H9 (cell line): ENCODE measurements at regions not wholly inside any gene's neighbourhood (a gene's known extent, or its start where the extent isn't known, plus 50 kb on each side); places are given as distances from the start of the nearest gene placed in this dataset.

Experiments used
- DNase-seq: peaks from one replicate; pipeline ENCODE4 v3.0.0-alpha.2; 2017
- H2AFZ ChIP-seq: one replicate; pipeline ENCODE4 v1.6.1; 2013; ENCODE audit warnings: mild to moderate bottlenecking, low read length, control low read depth, moderate library complexity
- H2AK5ac ChIP-seq: 2 replicates; pipeline ENCODE4 v1.6.1; 2013; ENCODE audit warnings: low read length, control low read depth, mixed read lengths; ENCODE audit not compliant: insufficient read length
- H2BK120ac ChIP-seq: one replicate; pipeline ENCODE4 v1.6.1; 2013; ENCODE audit warnings: low read depth, mild to moderate bottlenecking, low read length, control low read depth, inconsistent platforms; ENCODE audit not compliant: poor library complexity, severe bottlenecking
- H2BK12ac ChIP-seq: 2 replicates; pipeline ENCODE4 v1.6.1; 2013; ENCODE audit warnings: low read length, control low read depth, mixed read lengths, low read depth; ENCODE audit not compliant: insufficient read length
- H2BK15ac ChIP-seq: 2 replicates; pipeline ENCODE4 v1.6.1; 2013; ENCODE audit warnings: low read depth, low read length, control low read depth
- H2BK20ac ChIP-seq: one replicate; pipeline ENCODE4 v1.6.1; 2013; ENCODE audit warnings: low read depth, mild to moderate bottlenecking, low read length, control low read depth, inconsistent platforms; ENCODE audit not compliant: poor library complexity, severe bottlenecking
- H2BK5ac ChIP-seq: 2 replicates; pipeline ENCODE4 v1.6.1; 2013; ENCODE audit warnings: low read length, control low read depth, mixed read lengths; ENCODE audit not compliant: insufficient read length
- H3K14ac ChIP-seq: 2 replicates; pipeline ENCODE4 v1.6.1; 2013; ENCODE audit warnings: low read length, control low read depth; ENCODE audit not compliant: insufficient read depth
- H3K18ac ChIP-seq: 2 replicates; pipeline ENCODE4 v1.6.1; 2013; ENCODE audit warnings: low read depth, mild to moderate bottlenecking, mixed read lengths, low read length, control low read depth; ENCODE audit not compliant: insufficient read length
- H3K23ac ChIP-seq: 2 replicates; pipeline ENCODE4 v1.6.1; 2013; ENCODE audit warnings: low read length, control low read depth, mixed read lengths, low read depth; ENCODE audit not compliant: insufficient read length
- H3K23me2 ChIP-seq: 2 replicates; pipeline ENCODE4 v1.6.1; 2013; ENCODE audit warnings: low read depth, mild to moderate bottlenecking, mixed read lengths, low read length, control low read depth; ENCODE audit not compliant: insufficient read length, poor library complexity, severe bottlenecking
- H3K27ac ChIP-seq: 2 replicates; pipeline ENCODE4 v1.5.1; 2013; ENCODE audit warnings: low read length, control low read depth, mixed read lengths, low read depth; ENCODE audit not compliant: insufficient read length
- H3K27me3 ChIP-seq: 2 replicates; pipeline ENCODE4 v1.6.1; 2013; ENCODE audit warnings: low read length, control low read depth, inconsistent platforms; ENCODE audit not compliant: insufficient read depth
- H3K4ac ChIP-seq: 2 replicates; pipeline ENCODE4 v1.6.1; 2013; ENCODE audit warnings: low read depth, mild to moderate bottlenecking, control low read depth, inconsistent platforms, low read length, moderate library complexity
- H3K4me1 ChIP-seq: 2 replicates; pipeline ENCODE4 v1.6.1; 2013; ENCODE audit warnings: low read length, control low read depth, inconsistent platforms; ENCODE audit not compliant: insufficient read depth
- H3K4me2 ChIP-seq: 2 replicates; pipeline ENCODE4 v1.6.1; 2013; ENCODE audit warnings: low read length, control low read depth, mixed read lengths; ENCODE audit not compliant: insufficient read length, insufficient read depth
- H3K56ac ChIP-seq: 2 replicates; pipeline ENCODE4 v1.6.1; 2013; ENCODE audit warnings: low read depth, mild to moderate bottlenecking, mixed read lengths, low read length, control low read depth; ENCODE audit not compliant: insufficient read length
- H3K79me1 ChIP-seq: 2 replicates; pipeline ENCODE4 v1.6.1; 2013; ENCODE audit warnings: low read depth, mild to moderate bottlenecking, moderate library complexity, low read length, control low read depth, inconsistent platforms; ENCODE audit not compliant: insufficient read depth, poor library complexity, severe bottlenecking
- H3K79me2 ChIP-seq: 2 replicates; pipeline ENCODE4 v1.6.1; 2013; ENCODE audit warnings: low read length, control low read depth, inconsistent platforms; ENCODE audit not compliant: insufficient read depth
- H3K9ac ChIP-seq: 2 replicates; pipeline ENCODE4 v1.6.1; 2013; ENCODE audit warnings: low read length, control low read depth, mixed read lengths; ENCODE audit not compliant: insufficient read length; ENCODE audit errors: extremely low read depth
- H3K9me3 ChIP-seq: one replicate; pipeline ENCODE4 v1.6.1; 2013; ENCODE audit warnings: low read depth, low read length, inconsistent platforms; ENCODE audit not compliant: control insufficient read depth
- H3T11ph ChIP-seq: one replicate; pipeline ENCODE4 v1.6.1; 2013; ENCODE audit warnings: mild to moderate bottlenecking, low read length, control low read depth, inconsistent platforms
- H4K20me1 ChIP-seq: one replicate; pipeline ENCODE4 v1.6.1; 2013; ENCODE audit not compliant: control insufficient read depth, insufficient read length, insufficient read depth
- H4K5ac ChIP-seq: 2 replicates; pipeline ENCODE4 v1.6.1; 2013; ENCODE audit warnings: low read depth, mild to moderate bottlenecking, mixed read lengths, low read length, control low read depth; ENCODE audit not compliant: insufficient read length
- H4K8ac ChIP-seq: replicated peaks from 2 replicates; pipeline ENCODE4 v1.6.1; 2013; ENCODE audit warnings: low read length, control low read depth, mixed read lengths, low read depth; ENCODE audit not compliant: insufficient read length
- H4K91ac ChIP-seq: 2 replicates; pipeline ENCODE4 v1.6.1; 2013; ENCODE audit warnings: low read depth, mild to moderate bottlenecking, moderate library complexity, mixed read lengths, low read length, control low read depth; ENCODE audit not compliant: insufficient read length
- H3K27ac Mint-ChIP-seq, 3 experiments: 2 replicates in 2 of 3; 3 replicates in 1 of 3; pipeline ENCODE4 v1.8.0; 2020 to 2021; ENCODE audit warnings: mixed read lengths in 3 of 3, mild to moderate bottlenecking in 1 of 3, moderate library complexity in 1 of 3
- H3K27me3 Mint-ChIP-seq: 2 replicates; pipeline ENCODE4 v1.8.0; 2021; ENCODE audit warnings: low read depth, mild to moderate bottlenecking, moderate library complexity, mixed read lengths
- H3K36me3 Mint-ChIP-seq, 3 experiments: 2 replicates in 2 of 3; 3 replicates in 1 of 3; pipeline ENCODE4 v1.8.0; 2020 to 2021; ENCODE audit warnings: low read depth in 3 of 3, mixed read lengths in 3 of 3; ENCODE audit not compliant: insufficient read depth in 1 of 3
- H3K4me1 Mint-ChIP-seq, 2 experiments: 2 replicates each; pipeline ENCODE4 v1.8.0; 2020; ENCODE audit warnings: mixed read lengths in 2 of 2
- H3K4me3 Mint-ChIP-seq, 2 experiments: 2 replicates in 1 of 2; 3 replicates in 1 of 2; pipeline ENCODE4 v1.8.0; 2020 to 2021; ENCODE audit warnings: mild to moderate bottlenecking in 2 of 2, mixed read lengths in 2 of 2, moderate library complexity in 1 of 2
- H3K9me3 Mint-ChIP-seq, 2 experiments: 2 replicates in 1 of 2; 3 replicates in 1 of 2; pipeline ENCODE4 v1.8.0; 2020; ENCODE audit warnings: mild to moderate bottlenecking in 2 of 2, mixed read lengths in 2 of 2, moderate library complexity in 1 of 2
- CTCF ChIP-seq: fragments of 200-600 bp; sonication (generic); conservative IDR thresholded peaks from 3 replicates; pipeline ENCODE4 v1.8.0; 2021; ENCODE audit warnings: antibody characterized with exemption, mild to moderate bottlenecking
- WGBS: extraction: QIAGEN DNeasy Blood & Tissue Kit; methylation state at CpG from one replicate; pipeline ENCODE4 v1.1.7; 2013; ENCODE audit warnings: missing lambda C conversion rate, low lambda C conversion rate, mixed read lengths; ENCODE audit not compliant: insufficient read length; ENCODE audit errors: extremely low coverage; 5-methylcytosine and 5-hydroxymethylcytosine counted together

- Histone ChIP-seq H3K9ac (no peak overlapping the region), H3K79me1 (no peaks in the 10 kb centered on the region), H2BK15ac (no peak overlapping the region), H4K5ac (no peak overlapping the region), H3K4ac (no peak overlapping the region), H3K4me1 (no peaks in the 10 kb centered on the region; the same call in 1 of the 2 replicates), H2BK20ac (no peak overlapping the region), H2BK5ac (no peak overlapping the region), H4K20me1 (no peaks in the 10 kb centered on the region), H3K79me2 (no peaks in the 10 kb centered on the region), H2AK5ac (no peak overlapping the region), H3K18ac (no peak overlapping the region), H3K27ac (no peak overlapping the region), H4K91ac (no peak overlapping the region), H3K23me2 (no peaks in the 10 kb centered on the region), H3K4me2 (no peak overlapping the region), H3K56ac (no peak overlapping the region), H2BK120ac (no peak overlapping the region), H2AFZ (no peak overlapping the region), H3K23ac (no peak overlapping the region), H3K27me3 (no peaks in the 10 kb centered on the region), H4K8ac (no peak overlapping the region), H3K9me3 (no peaks in the 10 kb centered on the region), H2BK12ac (no peak overlapping the region), H3T11ph (no peak overlapping the region), H3K14ac (no peak overlapping the region)
- no peak for DNase-seq
- Mint-ChIP-seq H3K36me3 (peaks cover 2 to 5% (median 3%) of the 10 kb centered on the region in 3 experiments; a peak in 4 of 7 replicates), H3K27ac (no peak overlapping the region; a peak in 1 of 7 replicates), H3K9me3 (peaks cover 2 to 10% of the 10 kb centered on the region in 2 experiments; a peak in 4 of 5 replicates), H3K4me1 (no peaks in the 10 kb centered on the region), H3K4me3 (no peak overlapping the region), H3K27me3 (no peaks in the 10 kb centered on the region; the same call in 1 of the 2 replicates)
- no peak for TF ChIP-seq CTCF
- WGBS: no CpG with 5 or more reads among the region's 4 CpGs
Measured at GRCh38 chr4:154944996-154945395, 163.9 kb downstream of the RBM46 start.
